Lower leg skin (tissue), 4 donors: ENCODE measurements at regions not wholly inside any gene's neighbourhood (a gene's known extent, or its start where the extent isn't known, plus 50 kb on each side); places are given as distances from the start of the nearest gene placed in this dataset.
"Not testable (repeated sequence)": the region's sequence is repeated elsewhere in the genome, so short reads cannot be mapped to it uniquely, and the experiment has no call there.

Source experiments
- DNase-seq, 2 donors: peaks; one replicate each; pipeline ENCODE4 v3.0.0-alpha.2; 2019; ENCODE audit warnings: low spot score in 2 of 2
- H3K4me3 ChIP-seq: fragments of 200-600 bp; sonication (generic); 2 replicates; pipeline ENCODE4 v1.5.1; 2017; ENCODE audit warnings: mild to moderate bottlenecking, low read depth; ENCODE audit not compliant: poor library complexity, severe bottlenecking
- POLR2A ChIP-seq, 2 donors: fragments of 450-650 bp; IDR thresholded peaks; one replicate each; pipeline ENCODE4 v1.6.1; 2016 to 2017; ENCODE audit warnings: antibody characterized with exemption in 2 of 2, mild to moderate bottlenecking in 1 of 2, moderate library complexity in 1 of 2
- WGBS, 2 donors: methylation state at CpG; one replicate each; pipeline ENCODE4 v1.1.5; 2018; 5-methylcytosine and 5-hydroxymethylcytosine counted together
- intact Hi-C: fragments of 100-400 bp; cut with DNase I; formaldehyde crosslinking; loops from one replicate; pipeline ENCODE4 v1.15.0; 2023; ENCODE audit warnings: low total_unique reads
- TF ChIP-seq, protein P1 (sequence below), 3 donors: fragments of 450-650 bp; IDR thresholded peaks; one replicate each; pipeline ENCODE4 v1.5.1; 2016; ENCODE audit warnings: antibody characterized with exemption in 3 of 3, mild to moderate bottlenecking in 3 of 3, moderate library complexity in 2 of 3

DNA sequence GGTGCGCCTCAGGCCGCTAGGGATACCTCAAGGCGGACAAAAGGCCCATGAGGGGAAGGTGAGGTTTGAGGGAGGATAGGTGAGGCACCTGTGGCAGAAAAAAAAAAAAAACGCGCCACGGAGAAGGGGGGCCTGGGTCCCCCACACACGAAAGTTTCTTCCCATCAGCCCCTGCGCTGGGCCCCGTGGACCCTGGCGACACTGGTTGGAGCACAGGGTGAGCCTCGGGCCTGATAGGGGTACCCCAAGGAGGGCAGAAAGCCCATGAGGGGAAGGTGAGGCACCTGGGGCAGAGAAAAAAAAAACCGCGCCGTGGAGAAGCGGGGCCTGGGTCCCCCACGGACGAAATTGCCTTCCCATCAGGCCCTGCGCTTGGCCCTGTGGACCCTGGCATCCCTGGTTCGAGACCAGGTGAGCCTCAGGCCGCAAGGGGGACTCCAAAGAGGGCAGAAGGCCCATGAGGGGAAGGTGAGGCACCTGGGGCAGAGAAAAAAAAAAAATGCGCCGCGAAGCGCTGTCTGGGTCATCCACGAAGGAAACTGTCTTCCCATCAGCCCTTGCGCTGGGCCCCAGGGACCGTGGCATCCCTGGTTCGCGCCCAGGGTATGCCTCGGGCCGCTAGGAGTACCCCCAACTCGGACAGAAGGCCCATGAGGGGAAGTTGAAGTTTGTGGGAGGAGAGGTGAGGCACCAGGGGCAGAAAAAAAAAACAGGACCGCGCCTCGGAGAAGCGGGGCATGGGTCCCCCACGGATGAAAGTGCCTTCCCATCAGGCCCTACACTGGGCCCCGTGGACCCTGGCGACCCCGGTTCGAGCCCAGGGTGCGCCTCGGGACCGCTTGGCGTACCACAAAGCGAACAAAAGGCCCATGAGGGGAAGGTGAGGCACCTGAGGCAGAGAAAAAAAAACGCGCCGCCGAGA lies 226.2 kb downstream of the CCDC74A start:
- H3K4me3 ChIP-seq, result no peak overlapping the region
- no peak for DNase-seq
- intact Hi-C loops, result no loop called here
- TF ChIP-seq, protein P1, sequence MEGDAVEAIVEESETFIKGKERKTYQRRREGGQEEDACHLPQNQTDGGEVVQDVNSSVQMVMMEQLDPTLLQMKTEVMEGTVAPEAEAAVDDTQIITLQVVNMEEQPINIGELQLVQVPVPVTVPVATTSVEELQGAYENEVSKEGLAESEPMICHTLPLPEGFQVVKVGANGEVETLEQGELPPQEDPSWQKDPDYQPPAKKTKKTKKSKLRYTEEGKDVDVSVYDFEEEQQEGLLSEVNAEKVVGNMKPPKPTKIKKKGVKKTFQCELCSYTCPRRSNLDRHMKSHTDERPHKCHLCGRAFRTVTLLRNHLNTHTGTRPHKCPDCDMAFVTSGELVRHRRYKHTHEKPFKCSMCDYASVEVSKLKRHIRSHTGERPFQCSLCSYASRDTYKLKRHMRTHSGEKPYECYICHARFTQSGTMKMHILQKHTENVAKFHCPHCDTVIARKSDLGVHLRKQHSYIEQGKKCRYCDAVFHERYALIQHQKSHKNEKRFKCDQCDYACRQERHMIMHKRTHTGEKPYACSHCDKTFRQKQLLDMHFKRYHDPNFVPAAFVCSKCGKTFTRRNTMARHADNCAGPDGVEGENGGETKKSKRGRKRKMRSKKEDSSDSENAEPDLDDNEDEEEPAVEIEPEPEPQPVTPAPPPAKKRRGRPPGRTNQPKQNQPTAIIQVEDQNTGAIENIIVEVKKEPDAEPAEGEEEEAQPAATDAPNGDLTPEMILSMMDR (IDR thresholded peaks at IDR 0.05), result no peak
- TF ChIP-seq POLR2A (IDR thresholded peaks at IDR 0.05), result no peak
- 73 to 82% methylated on average over 50 of the region's 50 CpGs for WGBS, 2 donors

DNA sequence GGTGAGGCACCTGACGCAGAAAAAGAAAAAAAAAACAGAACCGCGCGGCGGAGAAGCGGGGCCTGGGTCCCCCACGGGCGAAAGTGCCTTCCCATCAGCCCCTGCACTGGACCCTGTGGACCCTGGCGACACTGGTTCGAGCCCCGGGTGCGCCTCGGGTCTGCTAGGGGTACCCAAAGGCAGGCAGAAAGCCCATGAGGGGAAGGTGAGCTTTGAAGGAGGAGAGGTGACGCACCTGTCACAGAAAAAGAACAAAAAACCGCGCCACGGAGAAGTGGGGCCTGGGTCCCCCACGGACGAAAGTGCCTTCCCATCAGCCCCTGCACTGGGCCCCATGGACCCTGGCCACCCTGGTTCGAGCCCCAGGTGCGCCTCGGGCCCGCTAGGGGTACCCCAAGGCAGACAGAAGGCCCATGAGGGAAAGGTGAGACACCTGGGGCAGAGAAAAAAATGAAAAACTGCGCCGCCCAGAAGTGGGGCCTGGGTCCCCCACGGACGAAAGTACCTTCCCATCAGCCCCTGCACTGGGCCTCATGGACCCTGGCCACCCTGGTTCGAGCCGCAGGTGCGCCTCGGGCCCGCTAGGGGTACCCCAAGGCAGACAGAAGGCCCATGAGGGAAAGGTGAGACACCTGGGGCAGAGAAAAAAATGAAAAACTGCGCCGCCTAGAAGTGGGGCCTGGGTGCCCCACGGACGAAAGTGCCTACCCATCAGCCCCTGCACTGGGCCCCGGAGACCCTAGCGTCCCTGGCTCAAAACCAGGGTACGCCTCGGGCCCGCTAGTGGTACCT lies 227.4 kb downstream of the CCDC74A start:
- DNase-seq, result no peak
- H3K4me3 ChIP-seq, result no peak overlapping the region
- no peak for TF ChIP-seq POLR2A (IDR thresholded peaks at IDR 0.05)
- TF ChIP-seq, protein P1 (IDR thresholded peaks at IDR 0.05), result no peak
- 73 to 87% methylated on average over 40 to 41 of the region's 41 CpGs for WGBS, 2 donors
- intact Hi-C loops, result loop anchor here (5.0 kb wide), 1 partner anchor 1127 kb away; no protein-coding TSS in a partner anchor

DNA sequence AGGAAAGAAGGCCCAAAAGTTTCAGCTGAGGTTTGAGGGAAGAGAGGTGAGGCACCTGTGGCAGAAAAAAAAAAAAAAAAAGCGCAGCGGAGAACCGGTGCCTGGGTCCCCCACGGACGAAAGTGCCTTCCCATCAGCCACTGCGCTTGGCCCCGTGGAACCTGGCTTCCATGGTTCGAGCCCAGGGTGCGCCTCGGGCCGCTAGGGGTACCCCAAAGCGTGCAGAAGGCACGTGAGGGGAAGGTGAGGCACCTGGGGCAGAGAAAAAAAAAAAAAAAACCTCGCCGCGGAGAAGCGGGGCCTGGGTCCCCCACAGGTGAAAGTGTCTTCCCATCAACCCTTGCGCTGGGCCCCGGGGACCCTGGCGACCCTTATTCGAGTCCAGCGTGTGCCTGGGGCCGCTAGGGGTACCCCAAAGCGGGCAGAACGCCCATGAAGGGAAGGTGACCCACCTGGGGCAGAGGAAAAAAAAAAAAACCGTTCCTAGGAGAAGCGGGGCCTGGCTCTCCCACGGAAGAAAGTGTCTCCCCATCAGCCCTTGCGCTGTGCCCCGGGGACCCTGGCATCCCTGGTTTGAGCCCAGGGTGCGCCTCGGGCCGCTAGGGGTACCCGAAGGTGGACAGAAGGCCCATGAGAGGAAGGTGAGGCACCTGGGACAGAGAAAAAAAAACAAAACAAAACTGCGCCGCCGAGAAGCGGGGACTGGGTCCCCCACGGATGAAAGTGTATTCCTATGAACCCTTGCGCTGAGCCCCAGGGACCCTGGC lies 228.6 kb downstream of the CCDC74A start:
- intact Hi-C loops, result loop anchor here (5.0 kb wide), 1 partner anchor 1126 kb away; no protein-coding TSS in a partner anchor
- 87 to 88% methylated on average over 37 to 40 of the region's 40 CpGs for WGBS, 2 donors
- no peak for TF ChIP-seq POLR2A (IDR thresholded peaks at IDR 0.05)
- TF ChIP-seq, protein P1 (IDR thresholded peaks at IDR 0.05), result no peak
- no peak for DNase-seq
- H3K4me3 ChIP-seq, result no peak overlapping the region

DNA sequence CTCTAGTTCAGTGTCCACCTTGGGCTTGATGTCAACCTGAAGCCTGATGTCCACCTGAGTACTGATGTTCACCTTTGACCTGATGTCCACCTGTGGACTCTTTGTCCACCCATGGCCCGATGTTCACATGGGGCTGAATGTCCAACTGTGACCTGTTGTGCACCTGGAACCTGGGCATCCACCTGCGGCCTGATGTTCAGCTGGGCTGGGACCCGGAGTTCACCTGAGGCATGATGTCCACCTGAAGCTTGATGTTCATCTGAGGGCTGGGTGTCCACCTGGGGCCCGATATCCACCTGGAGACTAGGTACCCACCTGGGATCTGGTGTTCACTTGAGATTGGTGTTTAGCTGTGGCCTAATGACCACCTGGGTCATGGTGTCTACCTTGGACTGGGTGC lies 231.3 kb downstream of the CCDC74A start:
- H3K4me3 ChIP-seq, DNase-seq: not testable (repeated sequence)
- intact Hi-C loops, result loop anchor here (5.0 kb wide), 1 partner anchor 1123 kb away; no protein-coding TSS in a partner anchor
- WGBS, 2 donors, result 94 to 96% methylated on average over 4 of the region's 4 CpGs

DNA sequence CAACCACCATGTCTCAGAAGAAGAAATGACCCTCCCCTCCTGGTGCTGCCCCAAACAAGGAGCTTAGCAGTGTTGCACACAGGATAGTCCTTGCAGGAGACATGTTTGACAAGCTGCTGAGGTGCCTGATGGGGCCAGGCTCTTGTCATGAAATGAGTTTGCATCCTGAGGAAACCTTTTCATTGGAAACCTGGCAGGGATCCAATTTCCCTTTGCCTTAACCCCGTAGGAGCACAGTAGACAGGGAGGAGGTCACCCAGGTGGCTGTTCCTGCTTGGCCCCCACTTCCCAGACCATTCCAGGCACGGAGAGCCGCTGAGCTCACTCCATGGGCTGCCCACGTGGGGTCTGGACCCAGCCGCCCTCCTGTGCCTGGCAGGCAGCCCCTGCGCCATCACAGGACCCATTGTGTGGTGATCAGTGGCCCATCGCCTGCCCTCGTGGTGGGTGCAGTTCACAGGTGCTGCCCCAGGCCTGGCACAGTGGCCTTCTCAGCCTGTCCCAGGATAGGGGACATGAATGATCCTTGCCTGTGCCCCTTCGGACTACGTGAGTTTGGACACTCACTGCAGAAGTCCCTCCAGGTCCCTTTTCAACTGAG lies 247.4 kb downstream of the CCDC74A start:
- H3K4me3 ChIP-seq, DNase-seq, intact Hi-C loops: not testable (repeated sequence)
- 78 to 85% methylated on average over 5 to 7 of the region's 10 CpGs for WGBS, 2 donors

DNA sequence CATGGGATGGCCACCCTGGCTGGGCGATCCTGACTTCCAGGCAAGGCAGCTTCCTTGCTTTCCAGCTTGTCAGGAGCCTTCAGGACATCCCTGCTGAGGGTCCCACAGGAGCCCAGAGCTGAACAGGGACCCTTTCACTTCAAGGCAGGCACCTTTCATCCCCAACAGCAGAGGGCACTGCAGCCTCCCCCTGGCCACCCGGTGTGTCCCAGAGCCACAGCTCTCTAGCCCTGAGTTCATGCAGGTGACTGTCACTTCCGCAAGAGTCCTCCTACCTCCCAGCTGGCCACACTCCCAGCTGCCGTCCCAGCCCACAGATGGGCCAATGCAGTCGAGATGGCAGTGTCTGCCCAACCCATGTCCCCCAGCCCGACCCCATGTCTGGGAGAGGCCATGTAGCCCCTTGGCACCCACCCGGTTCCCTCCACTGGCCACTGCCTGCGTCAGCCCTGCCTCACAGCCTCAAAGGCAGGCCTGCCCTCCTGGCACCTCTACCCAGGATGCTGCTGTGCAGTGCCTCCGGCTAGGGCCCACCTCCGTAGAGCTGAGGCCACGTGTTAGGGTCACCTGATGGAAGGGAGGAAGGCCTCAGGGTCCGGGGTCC lies 248.3 kb downstream of the CCDC74A start:
- DNase-seq, H3K4me3 ChIP-seq, intact Hi-C loops: not testable (repeated sequence)
- 89 to 100% methylated on average over 1 to 3 of the region's 12 CpGs for WGBS, 2 donors

DNA sequence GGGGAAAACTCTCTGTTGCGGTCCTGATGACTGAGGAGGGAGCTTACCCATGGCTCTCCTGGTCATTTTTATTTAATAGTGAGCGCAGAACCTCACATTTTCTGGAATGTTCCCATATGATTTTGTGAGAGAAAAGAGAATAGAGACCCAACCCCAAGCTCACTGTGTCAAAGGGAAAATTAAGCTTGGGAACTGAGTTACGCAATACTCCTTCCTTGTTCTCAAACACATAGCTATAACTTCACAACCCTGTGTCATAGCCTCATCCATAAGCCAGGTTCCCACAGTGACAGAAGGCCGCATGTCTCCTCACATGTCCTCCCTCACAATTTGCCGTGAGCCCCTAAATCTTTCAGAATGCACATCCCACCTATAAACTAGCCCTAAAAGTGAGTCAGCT lies 252.8 kb downstream of the CCDC74A start:
- intact Hi-C loops, H3K4me3 ChIP-seq, DNase-seq: not testable (repeated sequence)
- WGBS, 2 donors, result 81 to 92% methylated on average over 5 of the region's 5 CpGs
